Mesodermal cell (in vitro differentiated cells): ENCODE measurements at regions not wholly inside any gene's neighbourhood (a gene's known extent, or its start where the extent isn't known, plus 50 kb on each side); places are given as distances from the start of the nearest gene placed in this dataset.

ENCODE experiments used
- H3K27ac ChIP-seq: 2 replicates; pipeline ENCODE4 v1.7.0; 2013; ENCODE audit warnings: mild to moderate bottlenecking, low read depth, low read length, moderate library complexity; ENCODE audit not compliant: severe bottlenecking
- H3K36me3 ChIP-seq: 2 replicates; pipeline ENCODE4 v1.7.1; 2013; ENCODE audit warnings: mild to moderate bottlenecking, low read length, moderate library complexity; ENCODE audit not compliant: control insufficient read depth, insufficient read depth
- H3K4me1 ChIP-seq: one replicate; pipeline ENCODE4 v1.7.1; 2013; ENCODE audit warnings: mild to moderate bottlenecking, low read length; ENCODE audit not compliant: insufficient read depth, control insufficient read depth, poor library complexity, severe bottlenecking
- H3K4me3 ChIP-seq: 2 replicates; pipeline ENCODE4 v1.7.0; 2013; ENCODE audit warnings: low read length, control low read depth, mild to moderate bottlenecking; ENCODE audit not compliant: insufficient read depth, poor library complexity, severe bottlenecking; ENCODE audit errors: extremely low read depth
- H3K9me3 ChIP-seq: 2 replicates; pipeline ENCODE4 v1.7.1; 2013; ENCODE audit warnings: mild to moderate bottlenecking, low read length, moderate library complexity; ENCODE audit not compliant: control insufficient read depth
- WGBS, 2 experiments: methylation state at CpG; one replicate each; pipeline ENCODE4 v1.1.5; 2013; ENCODE audit warnings: missing lambda C conversion rate in 2 of 2; ENCODE audit not compliant: insufficient coverage in 2 of 2; 5-methylcytosine and 5-hydroxymethylcytosine counted together

GRCh38 chr1:199155166-199156019 lies 516.6 kb downstream of the PTPRC start:
- Histone ChIP-seq H3K4me3 (no peak overlapping the region), H3K36me3 (no peaks in the 10 kb centered on the region), H3K27ac (no peak overlapping the region), H3K9me3 (no peaks in the 10 kb centered on the region), H3K4me1 (peaks cover 4% of the 10 kb centered on the region)
- 72 to 85% methylated on average over 3 of the region's 3 CpGs for WGBS, 2 experiments

GRCh38 chr1:199157494-199157893 lies 518.7 kb downstream of the PTPRC start:
- no peak overlapping the region for H3K27ac ChIP-seq
- no peak overlapping the region for H3K4me3 ChIP-seq
- peaks cover 2% of the 10 kb centered on the region for H3K4me1 ChIP-seq
- H3K36me3 ChIP-seq = no peaks in the 10 kb centered on the region
- H3K9me3 ChIP-seq = no peaks in the 10 kb centered on the region

- no CpG with 5 or more reads among the region's 1 CpG for WGBS, 2 experiments
- H3K4me3 ChIP-seq = no peak overlapping the region
- no peaks in the 10 kb centered on the region for H3K9me3 ChIP-seq
- no peak overlapping the region for H3K27ac ChIP-seq
- no peaks in the 10 kb centered on the region for H3K36me3 ChIP-seq
- H3K4me1 ChIP-seq = no peaks in the 10 kb centered on the region
These were observed 521.9 kb downstream of the PTPRC start for GRCh38 chr1:199160521-199161318.

GRCh38 chr1:199161319-199161680 lies 522.5 kb downstream of the PTPRC start:
- H3K9me3 ChIP-seq = no peaks in the 10 kb centered on the region
- H3K4me3 ChIP-seq = no peak overlapping the region
- H3K36me3 ChIP-seq = no peaks in the 10 kb centered on the region
- no peaks in the 10 kb centered on the region for H3K4me1 ChIP-seq
- H3K27ac ChIP-seq = no peak overlapping the region

- Histone ChIP-seq H3K4me3 (no peak overlapping the region), H3K9me3 (no peaks in the 10 kb centered on the region), H3K4me1 (no peaks in the 10 kb centered on the region), H3K27ac (no peak overlapping the region), H3K36me3 (no peaks in the 10 kb centered on the region)
- 90 to 100% methylated on average over 1 to 2 of the region's 3 CpGs for WGBS, 2 experiments
These were observed 523.0 kb downstream of the PTPRC start for GRCh38 chr1:199161766-199162303.

- Histone ChIP-seq H3K9me3 (no peaks in the 10 kb centered on the region), H3K27ac (no peak overlapping the region), H3K4me1 (no peaks in the 10 kb centered on the region), H3K4me3 (no peak overlapping the region), H3K36me3 (no peaks in the 10 kb centered on the region)
- WGBS, 2 experiments = 100% methylated on average over 1 to 2 of the region's 4 CpGs
These were observed 524.4 kb downstream of the PTPRC start for GRCh38 chr1:199163267-199163666.

- 71% methylated on average over 1 of the region's 1 CpG; no CpG with 5 or more reads in 1 of the 2 experiments for WGBS, 2 experiments
- no peak overlapping the region for H3K4me3 ChIP-seq
- no peaks in the 10 kb centered on the region for H3K36me3 ChIP-seq
- H3K4me1 ChIP-seq = no peaks in the 10 kb centered on the region
- H3K9me3 ChIP-seq = no peaks in the 10 kb centered on the region
- H3K27ac ChIP-seq = no peak overlapping the region
These were observed 524.8 kb downstream of the PTPRC start for GRCh38 chr1:199163670-199164069.

GRCh38 chr1:199167460-199167859 lies 528.6 kb downstream of the PTPRC start:
- H3K9me3 ChIP-seq = no peaks in the 10 kb centered on the region
- no peak overlapping the region for H3K27ac ChIP-seq
- H3K4me1 ChIP-seq = no peaks in the 10 kb centered on the region
- no peak overlapping the region for H3K4me3 ChIP-seq
- no CpG with 5 or more reads among the region's 3 CpGs for WGBS, 2 experiments
- H3K36me3 ChIP-seq = no peaks in the 10 kb centered on the region

- Histone ChIP-seq H3K36me3 (no peaks in the 10 kb centered on the region), H3K9me3 (no peaks in the 10 kb centered on the region), H3K4me3 (no peak overlapping the region), H3K27ac (no peak overlapping the region), H3K4me1 (no peaks in the 10 kb centered on the region)
- 100% methylated on average over 1 to 2 of the region's 2 CpGs for WGBS, 2 experiments
These were observed 530.2 kb downstream of the PTPRC start for GRCh38 chr1:199168888-199169585.

GRCh38 chr1:199170711-199171110 lies 531.9 kb downstream of the PTPRC start:
- Histone ChIP-seq H3K36me3 (no peaks in the 10 kb centered on the region), H3K9me3 (no peaks in the 10 kb centered on the region), H3K27ac (no peak overlapping the region), H3K4me3 (no peak overlapping the region), H3K4me1 (no peaks in the 10 kb centered on the region)
- WGBS, 2 experiments = 84 to 92% methylated on average over 2 to 3 of the region's 3 CpGs
